Endothelial cell of umbilical vein (primary cell): ENCODE measurements at regions not wholly inside any gene's neighbourhood (a gene's known extent, or its start where the extent isn't known, plus 50 kb on each side); places are given as distances from the start of the nearest gene placed in this dataset.

Experiments used
- BruUV-seq: library from RNA; stranded (reverse); fragments of 400-500 nt; replicated peaks from 2 replicates; lab custom pipeline; 2021; lab: Mats Ljungman, UMichigan
- CTCF ChIA-PET: fragments of 300-600, 350-600 bp; sonication (Branson Sonifier 250); formaldehyde crosslinking; loops from one replicate; lab custom pipeline; 2021; ENCODE audit warnings: antibody characterized with exemption, inconsistent platforms; lab: Charles Lee
- POLR2A ChIA-PET: fragments of 300-600, 350-600 bp; sonication (Branson Sonifier 250); formaldehyde crosslinking; loops from one replicate; lab custom pipeline; 2021; ENCODE audit warnings: antibody characterized with exemption, inconsistent platforms; lab: Charles Lee
- DNase-seq: peaks from one replicate; pipeline ENCODE4 v3.0.0-alpha.2; 2011; ENCODE audit warnings: low read depth, low spot score
- FAIRE-seq: peaks from 2 replicates; lab custom pipeline; 2011; peaks lifted over from hg19 to GRCh38; lab: Jason Lieb, UNC
- H2AFZ ChIP-seq: 2 replicates; pipeline ENCODE4 v1.6.0; 2012; ENCODE audit warnings: low read depth, low read length, control low read depth, inconsistent platforms
- H3K27ac ChIP-seq: 2 replicates; pipeline ENCODE4 v1.5.1; 2011; ENCODE audit warnings: low read depth, mild to moderate bottlenecking, control low read depth, low read length, moderate library complexity; ENCODE audit not compliant: insufficient read depth
- H3K27me3 ChIP-seq, 2 experiments: 2 replicates each; pipeline versions ENCODE4 v1.6.0 to v1.6.1; 2011; ENCODE audit warnings: low read length in 2 of 2, mixed read lengths in 1 of 2; ENCODE audit not compliant: control insufficient read depth in 2 of 2, insufficient read depth in 2 of 2
- H3K36me3 ChIP-seq, 2 experiments: 2 replicates in 1 of 2; 3 replicates in 1 of 2; pipeline ENCODE4 v1.5.1; 2011; ENCODE audit warnings: low read length in 2 of 2, mild to moderate bottlenecking in 1 of 2, moderate library complexity in 1 of 2; ENCODE audit not compliant: control insufficient read depth in 2 of 2, insufficient read depth in 2 of 2; ENCODE audit errors: extremely low read depth in 1 of 2
- H3K4me1 ChIP-seq: 3 replicates; pipeline ENCODE4 v1.5.1; 2011; ENCODE audit warnings: mild to moderate bottlenecking, low read length; ENCODE audit not compliant: control insufficient read depth, insufficient read depth; ENCODE audit errors: extremely low read depth
- H3K4me2 ChIP-seq: 2 replicates; pipeline ENCODE4 v1.6.1; 2011; ENCODE audit warnings: low read length, control low read depth, mixed read lengths; ENCODE audit not compliant: insufficient read depth
- H3K4me3 ChIP-seq, 3 experiments: fragments of 200-600 bp in 1 of 3; sonication (generic), shearing (Covaris generic) in 1 of 3; replicated peaks in 1 of 3; 2 replicates each; pipeline ENCODE4 v1.5.1; 2011 to 2016; ENCODE audit warnings: control low read depth in 3 of 3, low read length in 3 of 3, mild to moderate bottlenecking in 2 of 3, inconsistent platforms in 1 of 3, low read depth in 1 of 3, moderate library complexity in 1 of 3; ENCODE audit not compliant: insufficient read depth in 1 of 3
- H3K79me2 ChIP-seq: 2 replicates; pipeline ENCODE4 v1.6.0; 2012; ENCODE audit warnings: low read length, inconsistent platforms; ENCODE audit not compliant: control insufficient read depth, insufficient read depth
- H3K9ac ChIP-seq: replicated peaks from 2 replicates; pipeline ENCODE3; 2011; ENCODE audit warnings: low read length, control low read depth; ENCODE audit not compliant: insufficient read depth; ENCODE audit errors: extremely low read depth
- H3K9me1 ChIP-seq: replicated peaks from 3 replicates; pipeline ENCODE4 v1.6.0; 2011; ENCODE audit warnings: mild to moderate bottlenecking, low read length; ENCODE audit not compliant: control insufficient read depth, insufficient read depth; ENCODE audit errors: extremely low read depth
- H3K9me3 ChIP-seq: replicated peaks from 2 replicates; pipeline ENCODE4 v1.5.1; 2012; ENCODE audit warnings: low read length, inconsistent platforms; ENCODE audit not compliant: control insufficient read depth, insufficient read depth
- H4K20me1 ChIP-seq: replicated peaks from 2 replicates; pipeline ENCODE3; 2011; ENCODE audit warnings: mild to moderate bottlenecking, low read length; ENCODE audit not compliant: control insufficient read depth, insufficient read depth; ENCODE audit errors: extremely low read depth
- CTCF ChIP-seq, 2 donors: IDR thresholded peaks; 1 replicate in 1 of 2; 2 replicates in 1 of 2; pipeline ENCODE4 v1.5.1; 2011; ENCODE audit warnings: low read length in 2 of 2, mild to moderate bottlenecking in 2 of 2, moderate library complexity in 2 of 2, control low read depth in 1 of 2, inconsistent platforms in 1 of 2, low read depth in 1 of 2; ENCODE audit not compliant: insufficient read depth in 1 of 2; ENCODE audit errors: extremely low read depth in 1 of 2
- EZH2 ChIP-seq: IDR thresholded peaks from 2 replicates; pipeline ENCODE4 v1.6.1; 2012; ENCODE audit warnings: borderline replicate concordance, low read depth, mild to moderate bottlenecking, moderate library complexity, low read length, inconsistent platforms; ENCODE audit not compliant: severe bottlenecking
- FOS ChIP-seq: IDR thresholded peaks from 2 replicates; pipeline ENCODE4 v1.6.1; 2011; ENCODE audit warnings: mild to moderate bottlenecking, low read length, moderate library complexity, borderline replicate concordance; ENCODE audit not compliant: insufficient read depth
- GATA2 ChIP-seq: IDR thresholded peaks from 2 replicates; pipeline ENCODE4 v1.7.0; 2011; ENCODE audit warnings: low read depth, mild to moderate bottlenecking, moderate library complexity, mixed read lengths, low read length; ENCODE audit not compliant: insufficient read length, insufficient read depth
- JUN ChIP-seq: IDR thresholded peaks from 2 replicates; pipeline ENCODE4 v1.6.1; 2011; ENCODE audit warnings: borderline replicate concordance, low read depth; ENCODE audit not compliant: insufficient read length, insufficient read depth
- MAX ChIP-seq: IDR thresholded peaks from 2 replicates; pipeline ENCODE4 v1.6.1; 2011; ENCODE audit not compliant: insufficient read depth, insufficient read length
- MYC ChIP-seq: IDR thresholded peaks from one replicate; pipeline ENCODE4 v1.6.1; 2011; ENCODE audit warnings: mild to moderate bottlenecking, low read depth, low read length
- POLR2A ChIP-seq: IDR thresholded peaks from 2 replicates; pipeline ENCODE4 v1.6.1; 2012; ENCODE audit warnings: low read depth, mild to moderate bottlenecking, control low read depth, low read length
- POLR2AphosphoS5 ChIP-seq: IDR thresholded peaks from 2 replicates; pipeline ENCODE4 v1.6.1; 2012; ENCODE audit warnings: low read depth, mild to moderate bottlenecking, control low read depth, low read length, moderate library complexity; ENCODE audit not compliant: insufficient read depth
- dilution Hi-C: fragments of 300-500 bp; cut with MboI; formaldehyde crosslinking; loops from one replicate; pipeline ENCODE4 v1.15.0; 2019; ENCODE audit warnings: low sequenced_read_pairs; ENCODE audit not compliant: extremely low pct_ligation_motif_present
- intact Hi-C: fragments of 100-400 bp; cut with micrococcal nuclease; formaldehyde crosslinking; loops from one replicate; pipeline ENCODE4 v1.10.0; 2022

- FAIRE-seq: no peak
- BruUV-seq: no TSS peak
- H2AFZ ChIP-seq: no peak overlapping the region
- H3K4me1 ChIP-seq: no peaks in the 10 kb centered on the region
- H3K4me2 ChIP-seq: no peak overlapping the region
- no peak for DNase-seq
- H3K9me1 ChIP-seq: no peaks in the 10 kb centered on the region
- no peaks in the 10 kb centered on the region for H3K9me3 ChIP-seq
- POLR2A ChIA-PET: no interaction called here
- no peak overlapping the region for H3K9ac ChIP-seq
- intact Hi-C loops: no loop called here
- dilution Hi-C loops: no loop called here
- no peak overlapping the region for H3K27ac ChIP-seq
- no peaks in the 10 kb centered on the region for H3K27me3 ChIP-seq
- H3K79me2 ChIP-seq: no peaks in the 10 kb centered on the region
- no peak overlapping the region for H3K4me3 ChIP-seq
- H4K20me1 ChIP-seq: no peaks in the 10 kb centered on the region
- no peaks in the 10 kb centered on the region for H3K36me3 ChIP-seq
- no peak for TF ChIP-seq CTCF (IDR thresholded peaks at IDR 0.05; ENCODE audit: extremely low read depth in 1 of 2, insufficient read depth in 1 of 2, low read depth in 1 of 2, low read length in 2 of 2)
- no peak for TF ChIP-seq POLR2A
- TF ChIP-seq MAX: no peak
- CTCF ChIA-PET: no interaction called here
These were observed 284.8 kb upstream of the CFAP20DC start for GRCh38 chr3:59334585-59334984.

- Histone ChIP-seq H3K4me3 (no peak overlapping the region), H3K27ac (no peak overlapping the region), H2AFZ (no peak overlapping the region), H3K4me1 (no peaks in the 10 kb centered on the region), H3K9me1 (no peaks in the 10 kb centered on the region), H3K9me3 (no peaks in the 10 kb centered on the region), H4K20me1 (no peaks in the 10 kb centered on the region), H3K27me3 (no peaks in the 10 kb centered on the region), H3K79me2 (no peaks in the 10 kb centered on the region), H3K36me3 (no peaks in the 10 kb centered on the region), H3K9ac (no peak overlapping the region), H3K4me2 (no peak overlapping the region)
- TF ChIP-seq EZH2 (no peak), JUN (no peak), MYC (no peak), FOS (no peak), CTCF (IDR thresholded peaks at IDR 0.05; ENCODE audit: extremely low read depth in 1 of 2, insufficient read depth in 1 of 2, low read depth in 1 of 2, low read length in 2 of 2) (no peak), GATA2 (no peak), MAX (no peak), POLR2A (no peak), POLR2AphosphoS5 (no peak)
- intact Hi-C loops (no loop called here), dilution Hi-C loops (no loop called here)
- ChIA-PET CTCF (no interaction called here), POLR2A (no interaction called here)
- BruUV-seq: no TSS peak
- FAIRE-seq: no peak
- DNase-seq: no peak
These were observed 277.6 kb upstream of the CFAP20DC start for GRCh38 chr3:59327376-59327808.
